ENCODE measurements at regions not wholly inside any gene's neighbourhood (a gene's known extent, or its start where the extent isn't known, plus 50 kb on each side); places are given as distances from the start of the nearest gene placed in this dataset.

- no peak overlapping the region for H3K4ac ChIP-seq (ENCODE audit: low read depth, low read length)
- peaks cover 3% of the 10 kb centered on the region for H3K9me3 ChIP-seq (ENCODE audit: control insufficient read depth, insufficient read depth, low read length)
- no peak overlapping the region for H3K9ac ChIP-seq (ENCODE audit: low read depth, low read length)
- H3K56ac ChIP-seq (ENCODE audit: extremely low read depth, insufficient read depth, low read length), result no peak overlapping the region
- TF ChIP-seq MAZ (IDR thresholded peaks at IDR 0.05; ENCODE audit: borderline replicate concordance, low read depth, low read length) (no peak), ELK1 (IDR thresholded peaks at IDR 0.05; ENCODE audit: borderline replicate concordance, low read depth, low read length) (no peak), MXI1 (IDR thresholded peaks at IDR 0.05; ENCODE audit: borderline replicate concordance, low read depth, low read length) (no peak), BHLHE40 (IDR thresholded peaks at IDR 0.05; ENCODE audit: low read depth, low read length) (no peak), RFX5 (IDR thresholded peaks at IDR 0.05; ENCODE audit: low read depth, low read length) (no peak), CTCF (conservative IDR thresholded peaks at IDR 0.05; ENCODE audit: low read depth, low read length) (no peak), CEBPB (IDR thresholded peaks at IDR 0.05; ENCODE audit: low read depth, low read length) (no peak), USF2 (IDR thresholded peaks at IDR 0.05; ENCODE audit: low read depth, low read length) (no peak), NFE2L2 (IDR thresholded peaks at IDR 0.05; ENCODE audit: low read depth, low read length) (no peak), RAD21 (IDR thresholded peaks at IDR 0.05; ENCODE audit: low read length) (no peak), RCOR1 (IDR thresholded peaks at IDR 0.05; ENCODE audit: insufficient replicate concordance, low read length) (no peak), FOS (IDR thresholded peaks at IDR 0.05; ENCODE audit: low read depth, low read length) (no peak), CHD1 (IDR thresholded peaks at IDR 0.05; ENCODE audit: low read depth, low read length) (no peak), POLR2A (IDR thresholded peaks at IDR 0.05; ENCODE audit: low read depth, low read length) (no peak), MAFK (IDR thresholded peaks at IDR 0.05; ENCODE audit: low read depth, low read length) (no peak), SMC3 (IDR thresholded peaks at IDR 0.05; ENCODE audit: low read depth, low read length) (no peak)
- H4K8ac ChIP-seq (ENCODE audit: low read depth in 2 of 2, low read length in 2 of 2), result no peak overlapping the region
- no peaks in the 10 kb centered on the region for H3K27me3 ChIP-seq (ENCODE audit: control insufficient read depth, insufficient read depth, low read length)
- H2AK9ac ChIP-seq (replicated peaks; ENCODE audit: low read depth, low read length, poor library complexity), result no peak overlapping the region
- H4K20me1 ChIP-seq (ENCODE audit: insufficient read depth, low read length), result no peaks in the 10 kb centered on the region
- in situ Hi-C loops (cut with MboI; ENCODE audit: low sequenced_read_pairs) (no loop called here), dilution Hi-C loops (cut with HindIII; ENCODE audit: low sequenced_read_pairs, unreplicated experiment) (no loop called here), intact Hi-C loops (cut with micrococcal nuclease) (no loop called here)
- H3K18ac ChIP-seq (ENCODE audit: low read depth, low read length), result no peak overlapping the region
- no peak overlapping the region for H2BK120ac ChIP-seq (ENCODE audit: low read depth, low read length)
- no peak overlapping the region for H2BK20ac ChIP-seq (ENCODE audit: low read depth, low read length)
- no peaks in the 10 kb centered on the region for H3K36me3 ChIP-seq (ENCODE audit: control insufficient read depth, insufficient read depth, low read length)
- no TSS peak for BruUV-seq (replicated peaks)
- ChIA-PET POLR2A (ENCODE audit: unreplicated experiment) (no interaction called here), CTCF (no interaction called here)
- no peak overlapping the region for H3K4me2 ChIP-seq (ENCODE audit: low read depth, low read length)
- WGBS, 2 experiments (ENCODE audit: extremely low coverage in 2 of 2, insufficient read length in 1 of 2), result 93% methylated on average over 25 of the region's 38 CpGs; no CpG with 5 or more reads in 1 of the 2 experiments
- no peak overlapping the region for H3K14ac ChIP-seq (replicated peaks; ENCODE audit: low read depth, low read length)
- no peak overlapping the region for H2BK15ac ChIP-seq (ENCODE audit: low read depth, low read length)
- no peak overlapping the region for H2AFZ ChIP-seq (replicated peaks; ENCODE audit: low read length, poor library complexity)
- ATAC-seq (ENCODE audit: low read depth) (no peak), DNase-seq (no peak)
- H3K27ac ChIP-seq (ENCODE audit: insufficient read depth, low read length), result no peak overlapping the region
- H3K79me1 ChIP-seq (ENCODE audit: low read depth in 1 of 2, low read length in 2 of 2), result no peaks in the 10 kb centered on the region
- no peak overlapping the region for H4K5ac ChIP-seq (ENCODE audit: low read depth, low read length)
- no peaks in the 10 kb centered on the region for H3K9me1 ChIP-seq (ENCODE audit: insufficient read depth, low read length)
- H4K91ac ChIP-seq (ENCODE audit: insufficient read depth, low read depth, low read length), result no peak overlapping the region
- H3K4me1 ChIP-seq (ENCODE audit: control insufficient read depth, insufficient read depth, low read length), result no peaks in the 10 kb centered on the region
- H2BK5ac ChIP-seq (ENCODE audit: low read depth, low read length, poor library complexity, severe bottlenecking), result no peak overlapping the region
- no peak overlapping the region for H3K4me3 ChIP-seq (ENCODE audit: insufficient read depth, low read depth, low read length)
- no peak overlapping the region for H2AK5ac ChIP-seq (ENCODE audit: low read depth, low read length)
- H3K23ac ChIP-seq (ENCODE audit: low read depth, low read length), result no peak overlapping the region
These were observed 565.9 kb upstream of the NRG3 start for GRCh38 chr10:81309041-81309552.

All from IMR-90 (cell line).